ENCODE measurements at regions not wholly inside any gene's neighbourhood (a gene's known extent, or its start where the extent isn't known, plus 50 kb on each side); places are given as distances from the start of the nearest gene placed in this dataset.

DNA sequence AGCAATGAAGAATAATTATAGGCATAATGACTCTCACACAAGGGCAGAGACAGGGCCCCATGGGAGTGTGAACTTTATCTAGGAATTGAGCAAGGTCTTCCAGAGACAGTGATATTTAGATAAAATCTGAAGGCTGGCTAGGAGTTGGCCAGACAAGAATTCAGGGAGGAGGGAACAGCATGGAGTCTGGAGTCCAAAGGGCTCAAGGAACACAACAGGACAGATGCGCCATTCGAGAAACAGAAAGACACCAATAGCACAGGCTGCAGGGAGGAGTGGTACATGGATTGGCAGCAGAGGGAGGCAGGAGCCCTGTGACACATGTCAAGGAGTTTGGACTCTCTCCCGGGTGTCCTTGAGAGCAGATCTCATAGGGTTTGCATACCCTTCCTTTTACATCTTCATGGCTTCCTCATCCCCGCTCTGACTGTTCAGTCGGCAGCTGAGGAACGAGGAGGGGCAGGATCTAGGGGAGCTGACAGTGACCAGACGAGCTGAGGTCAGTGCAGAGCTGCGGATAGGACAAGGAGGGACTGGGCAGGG, 64.0 kb upstream of the XPA start:
- TF ChIP-seq, protein P1, sequence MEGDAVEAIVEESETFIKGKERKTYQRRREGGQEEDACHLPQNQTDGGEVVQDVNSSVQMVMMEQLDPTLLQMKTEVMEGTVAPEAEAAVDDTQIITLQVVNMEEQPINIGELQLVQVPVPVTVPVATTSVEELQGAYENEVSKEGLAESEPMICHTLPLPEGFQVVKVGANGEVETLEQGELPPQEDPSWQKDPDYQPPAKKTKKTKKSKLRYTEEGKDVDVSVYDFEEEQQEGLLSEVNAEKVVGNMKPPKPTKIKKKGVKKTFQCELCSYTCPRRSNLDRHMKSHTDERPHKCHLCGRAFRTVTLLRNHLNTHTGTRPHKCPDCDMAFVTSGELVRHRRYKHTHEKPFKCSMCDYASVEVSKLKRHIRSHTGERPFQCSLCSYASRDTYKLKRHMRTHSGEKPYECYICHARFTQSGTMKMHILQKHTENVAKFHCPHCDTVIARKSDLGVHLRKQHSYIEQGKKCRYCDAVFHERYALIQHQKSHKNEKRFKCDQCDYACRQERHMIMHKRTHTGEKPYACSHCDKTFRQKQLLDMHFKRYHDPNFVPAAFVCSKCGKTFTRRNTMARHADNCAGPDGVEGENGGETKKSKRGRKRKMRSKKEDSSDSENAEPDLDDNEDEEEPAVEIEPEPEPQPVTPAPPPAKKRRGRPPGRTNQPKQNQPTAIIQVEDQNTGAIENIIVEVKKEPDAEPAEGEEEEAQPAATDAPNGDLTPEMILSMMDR (conservative IDR thresholded peaks at IDR 0.05): no peak
- TF ChIP-seq ZFX (IDR thresholded peaks at IDR 0.05): no peak

Data from C4-2B (cell line).